HL-60 (cell line): ENCODE measurements at regions not wholly inside any gene's neighbourhood (a gene's known extent, or its start where the extent isn't known, plus 50 kb on each side); places are given as distances from the start of the nearest gene placed in this dataset.

Experiments used
- DNase-seq, 2 experiments: peaks; one replicate each; pipeline ENCODE4 v3.0.0-alpha.2; 2010 to 2020; ENCODE audit warnings: low read depth in 1 of 2, low spot score in 1 of 2
- H3K27ac ChIP-seq: fragments of 250-450 bp; sonication (Bioruptor Pico); replicated peaks from 2 replicates; pipeline ENCODE4 v1.5.1; 2020; ENCODE audit warnings: mild to moderate bottlenecking, moderate library complexity
- H3K27me3 ChIP-seq: fragments of 250-450 bp; sonication (Bioruptor Pico); 2 replicates; pipeline ENCODE4 v1.5.1; 2021; ENCODE audit warnings: mild to moderate bottlenecking, moderate library complexity; ENCODE audit not compliant: insufficient read depth, poor library complexity, severe bottlenecking
- H3K4me3 ChIP-seq: replicated peaks from 2 replicates; pipeline ENCODE4 v1.5.1; 2011; ENCODE audit warnings: mild to moderate bottlenecking, control low read depth, low read length; ENCODE audit not compliant: insufficient read depth
- CTCF ChIP-seq: IDR thresholded peaks from one replicate; pipeline ENCODE4 v1.5.1; 2011; ENCODE audit warnings: low read length, control low read depth, inconsistent platforms; ENCODE audit not compliant: insufficient read depth
- GABPA ChIP-seq: IDR thresholded peaks from 2 replicates; pipeline ENCODE4 v1.6.1; 2012; ENCODE audit warnings: low read depth
- POLR2AphosphoS5 ChIP-seq: IDR thresholded peaks from 2 replicates; pipeline ENCODE4 v1.6.1; 2012; ENCODE audit warnings: low read depth
- REST ChIP-seq: IDR thresholded peaks from 2 replicates; pipeline ENCODE4 v1.6.1; 2012; ENCODE audit warnings: low read depth; ENCODE audit not compliant: insufficient replicate concordance
- SPI1 ChIP-seq: IDR thresholded peaks from 2 replicates; pipeline ENCODE4 v1.6.1; 2012; ENCODE audit warnings: low read depth, mild to moderate bottlenecking, borderline replicate concordance

GRCh38 chr13:47232516-47232915 lies 335.7 kb upstream of the HTR2A start:
- Histone ChIP-seq H3K27ac (no peak overlapping the region), H3K4me3 (no peak overlapping the region), H3K27me3 (no peaks in the 10 kb centered on the region)
- no peak for DNase-seq
- no peak for TF ChIP-seq POLR2AphosphoS5

GRCh38 chr13:47230155-47230554 lies 333.3 kb upstream of the HTR2A start:
- Histone ChIP-seq H3K27ac (no peak overlapping the region), H3K27me3 (peaks cover 3% of the 10 kb centered on the region), H3K4me3 (no peak overlapping the region)
- TF ChIP-seq SPI1 (no peak), REST (no peak), CTCF (no peak)
- DNase-seq = no peak

GRCh38 chr13:47226516-47226915 lies 329.7 kb upstream of the HTR2A start:
- no peak overlapping the region for H3K27ac ChIP-seq
- no peak overlapping the region for H3K4me3 ChIP-seq
- no peak for DNase-seq
- H3K27me3 ChIP-seq = peaks cover 3% of the 10 kb centered on the region
- no peak for TF ChIP-seq POLR2AphosphoS5
- no peak for TF ChIP-seq SPI1
- TF ChIP-seq GABPA = no peak
- TF ChIP-seq CTCF = no peak

- DNase-seq = no peak
- Histone ChIP-seq H3K27me3 (no peaks in the 10 kb centered on the region), H3K4me3 (no peak overlapping the region), H3K27ac (no peak overlapping the region)
- no peak for TF ChIP-seq REST
- TF ChIP-seq SPI1 = no peak
- no peak for TF ChIP-seq GABPA
Observed at GRCh38 chr13:47220453-47221140, 323.7 kb upstream of the HTR2A start.

GRCh38 chr13:47218611-47219010 lies 321.8 kb upstream of the HTR2A start:
- H3K27ac ChIP-seq = no peak overlapping the region

More at GRCh38 chr13:47218611-47219010, 321.8 kb upstream of the HTR2A start:
- Histone ChIP-seq H3K27me3 (no peaks in the 10 kb centered on the region), H3K4me3 (no peak overlapping the region)
- no peak for DNase-seq
- no peak for TF ChIP-seq CTCF
- no peak for TF ChIP-seq SPI1
- TF ChIP-seq GABPA = no peak
- no peak for TF ChIP-seq POLR2AphosphoS5
